ENCODE measurements at regions not wholly inside any gene's neighbourhood (a gene's known extent, or its start where the extent isn't known, plus 50 kb on each side); places are given as distances from the start of the nearest gene placed in this dataset.
"Not testable (repeated sequence)": the region's sequence is repeated elsewhere in the genome, so short reads cannot be mapped to it uniquely, and the experiment has no call there.

GRCh38 chr6:150770637-150771036, 94.9 kb upstream of the MTHFD1L start:
- DNase-seq, result peak; percentile 14

GRCh38 chr6:150773969-150774368, 91.5 kb upstream of the MTHFD1L start:
- DNase-seq, result no peak

- DNase-seq, result no peak
Measured at GRCh38 chr6:150775415-150776203, 89.9 kb upstream of the MTHFD1L start.

DNA sequence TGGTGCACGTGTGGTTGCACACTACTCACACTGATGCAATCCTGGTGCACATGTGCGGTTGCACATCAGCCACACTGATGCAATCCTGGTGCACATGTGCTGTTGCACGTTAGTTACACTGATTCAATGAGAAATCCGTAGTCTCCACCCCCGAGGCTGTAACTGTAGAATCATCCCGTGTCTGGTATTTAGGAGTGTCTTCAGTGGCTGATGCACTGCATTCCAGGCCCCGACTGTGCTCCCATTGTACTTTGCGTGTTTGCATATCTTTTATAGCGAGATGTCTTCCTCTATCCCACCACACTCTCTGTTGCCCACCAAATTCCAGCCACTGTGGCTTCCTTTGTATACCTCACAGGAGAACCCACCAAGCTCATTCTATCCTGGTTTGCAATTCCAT, 87.8 kb upstream of the MTHFD1L start:
- DNase-seq, result no peak

- DNase-seq, result no peak
Measured at GRCh38 chr6:150783813-150784212, 81.7 kb upstream of the MTHFD1L start.

GRCh38 chr6:150787429-150787828, 78.1 kb upstream of the MTHFD1L start:
- no peak for DNase-seq

DNA sequence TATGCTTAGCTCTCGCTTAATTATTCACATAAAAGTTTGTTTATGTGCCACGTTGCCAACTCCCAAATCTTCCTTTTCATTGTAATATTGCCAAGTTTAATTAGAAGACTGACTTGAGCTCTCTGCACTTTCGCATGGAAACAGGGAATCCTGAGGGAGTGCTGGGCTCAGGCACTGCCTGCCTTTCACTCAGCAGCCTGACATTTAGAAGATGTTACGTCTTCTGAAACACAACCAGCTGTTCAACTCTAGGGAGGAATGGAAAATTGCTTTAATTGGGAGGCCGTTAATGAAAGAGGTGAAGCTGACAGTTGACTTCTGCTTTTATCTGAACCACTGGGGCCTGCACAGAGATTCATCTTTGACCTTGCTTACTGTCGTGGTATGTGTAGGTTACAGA, 77.4 kb upstream of the MTHFD1L start:
- DNase-seq, result no peak

GRCh38 chr6:150789906-150790305, 75.6 kb upstream of the MTHFD1L start:
- not testable (repeated sequence) for DNase-seq

DNA sequence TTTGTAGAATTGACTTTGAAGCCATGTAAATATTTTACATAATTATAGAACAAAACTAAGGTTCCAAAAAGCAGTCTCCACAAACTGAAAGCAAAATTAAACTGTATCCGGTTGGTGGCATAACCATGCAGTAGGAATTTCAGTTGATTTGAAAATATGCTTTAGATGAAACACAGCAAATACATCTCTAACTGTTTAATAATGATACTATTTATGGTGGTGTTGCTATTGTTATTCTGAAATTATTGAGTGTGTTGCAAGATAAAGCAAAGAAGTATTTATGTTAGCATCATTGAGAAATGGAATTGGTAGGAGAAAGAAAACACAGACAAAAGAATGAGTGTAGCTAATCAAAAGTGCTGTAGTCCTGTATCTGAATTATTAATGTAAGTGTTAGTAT, 73.8 kb upstream of the MTHFD1L start:
- no peak for DNase-seq

DNA sequence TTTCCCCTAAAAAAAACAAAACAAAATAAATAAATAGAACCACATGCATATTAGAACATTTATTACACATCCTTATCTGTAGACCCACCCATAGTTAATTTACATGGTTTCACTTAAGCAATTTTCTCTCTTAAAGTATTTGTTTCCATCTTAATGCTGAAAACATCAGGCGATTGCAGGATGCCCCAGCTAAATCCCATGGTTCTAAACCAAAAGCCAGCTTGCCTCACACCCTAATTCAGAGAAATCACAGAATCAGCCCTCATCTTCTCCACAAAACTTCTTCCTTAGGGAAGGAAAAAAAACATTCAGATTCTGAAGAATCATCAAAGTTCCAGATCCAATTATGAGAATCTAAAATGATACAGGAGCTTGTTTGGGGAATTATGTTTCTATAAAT, 67.6 kb upstream of the MTHFD1L start:
- DNase-seq, result no peak

DNA sequence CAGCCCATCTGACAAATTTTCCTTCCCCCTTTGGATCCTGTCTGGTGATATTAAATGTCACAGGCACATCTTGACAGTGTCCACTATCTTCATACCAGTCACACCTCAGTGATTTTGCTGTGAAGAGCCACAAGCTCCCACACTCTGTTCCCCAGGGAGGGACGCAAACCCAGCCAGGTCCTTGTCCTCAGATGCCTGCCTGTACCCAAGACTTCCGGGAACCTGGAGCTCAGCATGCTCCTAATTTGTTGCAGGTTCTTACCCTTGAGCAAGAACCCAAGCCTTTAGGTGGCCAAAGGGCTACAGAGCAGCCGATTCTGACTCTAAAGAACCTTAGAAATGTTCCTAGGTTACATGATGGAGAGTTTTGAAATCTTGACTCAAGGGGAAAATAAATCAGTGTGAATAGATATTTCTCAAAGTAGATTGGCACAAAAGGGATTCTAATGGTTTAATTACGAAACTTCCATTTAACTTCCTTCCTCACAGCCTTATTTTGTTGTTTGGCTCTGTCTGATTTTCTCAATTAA, 66.2 kb upstream of the MTHFD1L start:
- DNase-seq, result no peak

DNA sequence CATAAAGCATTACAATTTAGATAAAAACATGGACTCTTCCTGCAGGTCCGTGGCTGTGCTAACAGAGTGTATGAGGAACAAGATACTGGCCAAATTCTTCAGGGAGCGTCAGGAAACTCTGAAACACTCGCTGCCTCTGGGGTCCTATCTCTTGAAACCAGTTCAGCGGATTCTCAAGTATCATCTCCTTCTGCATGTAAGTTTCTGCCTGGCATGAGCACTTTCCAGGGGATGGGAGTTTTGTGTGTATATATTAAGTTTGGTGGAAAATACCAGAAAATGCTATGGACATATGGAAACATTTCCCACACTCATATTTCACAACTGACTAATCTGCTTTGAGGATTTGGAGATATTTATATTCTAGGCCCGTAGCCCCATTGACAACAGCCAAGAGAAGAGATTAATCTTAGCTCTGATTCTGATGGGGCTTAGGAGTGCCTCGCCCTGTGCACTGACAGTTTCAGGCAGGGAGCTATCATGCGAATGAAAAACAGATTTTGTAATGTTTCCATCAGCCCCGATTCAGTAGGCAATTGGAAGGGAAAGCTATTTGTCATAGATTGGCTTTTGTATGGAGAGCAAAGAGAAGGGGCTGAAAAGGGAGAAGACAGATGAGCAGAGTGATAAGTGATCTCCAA, 64.7 kb upstream of the MTHFD1L start:
- peak; percentile 88 for DNase-seq

DNA sequence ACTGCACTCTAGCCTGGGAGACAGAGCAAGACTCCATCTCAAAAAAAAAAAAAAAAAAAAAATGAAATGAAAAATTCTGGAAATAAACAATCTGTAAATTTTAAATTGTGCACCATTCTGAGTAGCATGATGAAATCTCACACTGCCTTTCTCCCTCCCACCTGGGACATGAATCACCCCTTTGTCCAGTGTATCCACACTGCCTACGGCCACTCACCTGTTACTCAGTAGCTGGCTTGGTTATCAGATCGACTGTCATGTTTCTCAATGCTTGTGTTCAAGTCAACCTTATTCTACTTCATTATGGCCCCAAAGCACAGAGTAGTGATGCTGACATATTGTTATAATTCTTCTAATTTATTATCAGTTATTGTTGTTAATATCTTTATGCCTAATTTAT, 58.7 kb upstream of the MTHFD1L start:
- DNase-seq, result no peak

GRCh38 chr6:150813319-150813992, 52.0 kb upstream of the MTHFD1L start:
- peak; percentile 47 for DNase-seq

GRCh38 chr6:150813993-150814359, 51.5 kb upstream of the MTHFD1L start:
- DNase-seq, result no peak
